Astrocyte of the hippocampus (primary cell): ENCODE measurements at regions not wholly inside any gene's neighbourhood (a gene's known extent, or its start where the extent isn't known, plus 50 kb on each side); places are given as distances from the start of the nearest gene placed in this dataset.
A peak's percentile ranks its signal among the peaks of the same experiment; 100 is the strongest.

Source experiments
- DNase-seq: peaks from one replicate; pipeline ENCODE4 v3.0.0; 2011; ENCODE audit warnings: low read depth, low spot score

- DNase-seq: no peak
These were observed 73.0 kb upstream of the SMIM21 start for GRCh38 chr18:75500545-75500944.

- peak; percentile 16 for DNase-seq
These were observed 70.2 kb upstream of the SMIM21 start for GRCh38 chr18:75497576-75498235.

- DNase-seq: no peak
These were observed 68.6 kb upstream of the SMIM21 start for GRCh38 chr18:75496151-75496550.

GRCh38 chr18:75492852-75493251 lies 65.3 kb upstream of the SMIM21 start:
- DNase-seq: peak; percentile 26

DNA sequence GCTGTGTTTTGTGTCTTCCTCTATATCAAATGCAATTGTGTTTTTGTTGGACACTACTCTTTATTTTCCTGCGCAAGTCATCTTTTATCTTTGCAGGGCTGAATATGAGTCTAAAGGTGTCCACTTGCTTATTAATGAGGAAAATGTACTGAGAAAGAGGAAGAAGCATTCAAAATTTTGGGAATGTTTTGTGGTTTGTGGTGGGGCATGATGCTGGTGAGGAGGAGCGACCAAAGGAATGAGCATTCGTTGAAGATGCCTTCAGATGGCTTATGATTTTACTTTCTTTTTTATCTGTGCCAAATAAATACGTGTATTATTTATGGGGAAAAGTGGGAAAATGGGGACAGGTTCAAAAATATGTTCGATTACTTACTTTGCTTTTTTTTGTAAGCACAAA lies 63.9 kb upstream of the SMIM21 start:
- DNase-seq: no peak

- DNase-seq: peak; percentile 90
These were observed 62.1 kb upstream of the SMIM21 start for GRCh38 chr18:75489493-75490190.

DNA sequence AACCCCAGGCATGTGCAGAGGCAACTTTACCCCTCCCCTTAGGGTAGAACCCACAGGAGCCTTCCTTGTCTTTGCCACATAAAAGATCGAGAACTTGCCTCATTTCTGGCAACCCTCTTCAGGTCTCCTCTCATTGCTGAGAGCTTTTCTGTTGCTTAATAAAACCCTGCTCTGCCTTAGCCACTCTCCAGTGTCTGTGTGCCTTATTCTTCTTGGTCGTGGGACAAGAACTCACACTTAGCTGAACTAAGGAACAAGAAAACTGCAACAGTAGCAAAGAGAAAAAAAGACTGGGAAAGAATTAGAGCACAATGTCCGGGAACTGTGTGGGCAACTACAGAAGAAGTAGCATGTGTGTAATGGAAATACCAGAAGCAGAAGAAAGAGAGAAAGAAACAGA lies 56.2 kb upstream of the SMIM21 start:
- no peak for DNase-seq

DNA sequence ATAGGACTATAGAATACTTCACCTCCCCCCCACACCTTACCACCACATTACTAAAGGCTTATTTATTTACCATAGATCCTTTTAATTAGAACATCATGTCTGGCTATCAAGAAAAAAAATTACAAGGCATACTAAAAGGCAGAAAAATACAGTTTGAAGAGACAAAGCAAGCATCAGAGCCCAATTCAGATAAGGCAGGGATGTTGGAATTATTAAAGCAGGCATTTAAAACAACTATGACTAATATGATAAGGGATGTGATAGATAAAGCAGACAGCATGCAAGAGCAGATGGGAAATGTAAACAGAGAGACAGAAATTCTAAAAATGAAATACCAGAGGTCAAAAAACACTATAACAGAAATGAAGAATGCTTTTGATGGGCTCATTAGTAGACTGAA lies 55.4 kb upstream of the SMIM21 start:
- DNase-seq: no peak

DNA sequence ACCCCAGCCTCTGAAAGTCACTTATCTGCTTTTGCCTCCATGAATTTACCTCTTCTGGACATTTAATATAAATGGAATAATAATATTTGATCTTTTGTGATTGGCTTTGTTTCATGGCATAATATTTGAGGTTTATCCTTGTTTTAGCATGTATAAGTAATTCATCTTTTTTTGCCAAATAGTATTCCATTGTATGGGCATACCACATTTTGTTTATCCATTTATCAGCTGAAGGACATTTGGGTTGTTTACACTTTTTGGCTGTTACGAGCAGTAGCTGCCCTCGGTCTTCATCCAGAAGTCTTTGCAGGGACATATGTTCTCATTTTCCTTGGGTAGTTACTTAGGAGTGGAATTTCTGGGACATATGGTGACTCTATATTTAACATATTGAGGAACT lies 53.0 kb upstream of the SMIM21 start:
- DNase-seq: no peak

DNA sequence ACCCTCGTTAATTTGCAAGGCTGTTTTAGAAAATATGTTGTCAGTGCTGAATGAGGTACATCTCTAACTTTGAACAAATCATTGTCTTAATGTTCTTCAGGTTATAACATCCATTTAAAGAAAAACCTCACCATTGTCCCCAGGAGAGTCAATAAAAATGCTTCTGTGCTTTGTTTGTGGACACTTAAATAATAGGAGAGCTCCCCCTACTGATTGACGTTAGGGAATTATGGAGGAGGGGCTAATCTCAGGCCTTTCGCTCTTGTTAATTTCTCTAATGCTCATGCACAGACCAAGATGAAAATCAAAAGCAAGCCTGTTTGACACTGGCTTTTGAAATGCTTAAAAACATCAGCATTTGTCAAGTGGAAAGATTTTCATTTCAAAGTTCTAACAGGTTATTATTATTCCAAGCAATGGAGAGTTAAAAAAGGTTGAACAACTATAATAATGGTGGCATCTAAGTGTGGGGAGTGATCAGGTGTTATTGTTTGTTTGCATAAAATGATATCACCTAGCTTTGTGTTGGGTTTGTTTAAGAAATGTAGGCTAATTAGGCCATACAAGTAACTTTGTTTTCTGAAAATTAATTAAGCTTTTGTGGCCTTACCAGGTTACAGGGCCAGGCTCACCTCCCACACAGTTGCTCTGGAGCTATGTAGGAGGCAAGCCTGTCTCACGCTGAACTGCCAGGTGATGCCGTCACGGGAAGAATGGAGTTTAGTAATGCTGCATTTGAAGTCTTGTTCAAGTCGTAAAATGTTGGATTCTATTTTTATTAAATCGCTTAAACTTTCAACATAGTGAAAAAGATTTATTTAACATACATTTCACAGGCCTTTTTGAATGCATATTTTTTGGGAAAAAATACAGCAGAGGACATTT lies 51.7 kb upstream of the SMIM21 start:
- peak; percentile 70 for DNase-seq

GRCh38 chr18:75477900-75478299 lies 50.4 kb upstream of the SMIM21 start:
- DNase-seq: no peak
